ENCODE measurements at regions not wholly inside any gene's neighbourhood (a gene's known extent, or its start where the extent isn't known, plus 50 kb on each side); places are given as distances from the start of the nearest gene placed in this dataset.

- no peak for DNase-seq
Measured at GRCh38 chr2:204187229-204188083, 250.9 kb downstream of the ICOS start.

- no peak for DNase-seq
Measured at GRCh38 chr2:204191574-204191973, 255.0 kb downstream of the ICOS start.

- no peak for DNase-seq
Measured at GRCh38 chr2:204195498-204195897, 258.9 kb downstream of the ICOS start.

GRCh38 chr2:204197336-204198005 lies 260.9 kb downstream of the ICOS start:
- no peak for DNase-seq

GRCh38 chr2:204199357-204199756 lies 262.8 kb downstream of the ICOS start:
- DNase-seq = no peak

GRCh38 chr2:204201507-204201906 lies 264.9 kb downstream of the ICOS start:
- DNase-seq = peak; percentile 41

GRCh38 chr2:204202253-204202652 lies 265.7 kb downstream of the ICOS start:
- DNase-seq = no peak

GRCh38 chr2:204203704-204204103 lies 267.1 kb downstream of the ICOS start:
- no peak for DNase-seq

- no peak for DNase-seq
Measured at GRCh38 chr2:204205082-204205481, 268.5 kb downstream of the ICOS start.

GRCh38 chr2:204205538-204205937 lies 269.0 kb downstream of the ICOS start:
- DNase-seq = peak; percentile 67

- no peak for DNase-seq
Measured at GRCh38 chr2:204207866-204208265, 271.3 kb downstream of the ICOS start.

GRCh38 chr2:204213588-204213987 lies 277.0 kb downstream of the ICOS start:
- no peak for DNase-seq

- DNase-seq = no peak
Measured at GRCh38 chr2:204218040-204218439, 281.5 kb downstream of the ICOS start.

- DNase-seq = no peak
Measured at GRCh38 chr2:204219196-204219595, 282.6 kb downstream of the ICOS start.

- DNase-seq = no peak
Measured at GRCh38 chr2:204220896-204221295, 284.3 kb downstream of the ICOS start.

GRCh38 chr2:204223046-204223445 lies 286.5 kb downstream of the ICOS start:
- no peak for DNase-seq

- no peak for DNase-seq
Measured at GRCh38 chr2:204223544-204223943, 287.0 kb downstream of the ICOS start.

- no peak for DNase-seq
Measured at GRCh38 chr2:204225671-204226073, 289.1 kb downstream of the ICOS start.

GRCh38 chr2:204226305-204226880 lies 289.8 kb downstream of the ICOS start:
- DNase-seq = peak; percentile 10

- peak; percentile 76 for DNase-seq
Measured at GRCh38 chr2:204228169-204228886, 291.8 kb downstream of the ICOS start.

- no peak for DNase-seq
Measured at GRCh38 chr2:204234248-204234647, 297.7 kb downstream of the ICOS start.

- no peak for DNase-seq
Measured at GRCh38 chr2:204234879-204235278, 298.3 kb downstream of the ICOS start.

- DNase-seq = no peak
Measured at GRCh38 chr2:204237416-204237815, 300.9 kb downstream of the ICOS start.
